Activated T-cell treated with anti-CD3 and anti-CD28 coated beads for 1 hour (primary cell): ENCODE measurements at regions not wholly inside any gene's neighbourhood (a gene's known extent, or its start where the extent isn't known, plus 50 kb on each side); places are given as distances from the start of the nearest gene placed in this dataset.

ENCODE experiments used
- DNase-seq: peaks from one replicate; pipeline ENCODE4 v3.0.0-alpha.2; 2020; ENCODE audit warnings: low read depth

DNA sequence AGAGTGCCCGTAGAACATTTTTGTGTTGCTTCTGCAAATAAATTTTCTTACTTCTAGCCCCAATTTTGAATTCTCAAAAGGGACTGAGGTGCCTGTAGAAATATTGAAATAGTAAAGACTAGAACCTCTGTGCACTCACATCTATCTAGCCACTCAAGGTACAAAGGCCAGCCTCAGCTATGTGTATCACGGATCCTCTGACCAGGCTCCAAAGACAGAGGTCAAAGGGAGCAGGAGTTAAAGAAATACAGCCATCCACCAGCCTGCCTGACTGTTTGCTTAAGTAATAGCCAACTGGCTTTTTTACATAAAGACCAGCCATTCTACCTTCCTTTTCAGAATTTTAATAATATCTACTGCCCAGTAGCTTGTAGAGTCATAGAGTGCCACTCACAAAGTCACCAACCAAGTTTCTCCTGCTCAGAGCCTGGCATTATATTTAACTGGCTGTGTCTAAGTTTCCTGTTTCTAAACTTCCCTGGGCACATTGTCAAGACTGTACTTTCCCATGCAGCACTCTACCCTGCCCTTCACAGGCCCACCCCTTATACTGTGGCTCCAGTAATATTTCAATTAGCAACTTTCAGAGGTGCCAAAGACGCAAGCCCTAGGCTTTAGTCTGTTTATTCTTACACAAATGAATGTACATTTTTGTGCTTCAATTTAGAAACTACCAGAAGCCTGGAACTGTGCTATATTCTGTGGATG is 338.3 kb upstream of the NT5C1B start:
- DNase-seq = no peak

DNA sequence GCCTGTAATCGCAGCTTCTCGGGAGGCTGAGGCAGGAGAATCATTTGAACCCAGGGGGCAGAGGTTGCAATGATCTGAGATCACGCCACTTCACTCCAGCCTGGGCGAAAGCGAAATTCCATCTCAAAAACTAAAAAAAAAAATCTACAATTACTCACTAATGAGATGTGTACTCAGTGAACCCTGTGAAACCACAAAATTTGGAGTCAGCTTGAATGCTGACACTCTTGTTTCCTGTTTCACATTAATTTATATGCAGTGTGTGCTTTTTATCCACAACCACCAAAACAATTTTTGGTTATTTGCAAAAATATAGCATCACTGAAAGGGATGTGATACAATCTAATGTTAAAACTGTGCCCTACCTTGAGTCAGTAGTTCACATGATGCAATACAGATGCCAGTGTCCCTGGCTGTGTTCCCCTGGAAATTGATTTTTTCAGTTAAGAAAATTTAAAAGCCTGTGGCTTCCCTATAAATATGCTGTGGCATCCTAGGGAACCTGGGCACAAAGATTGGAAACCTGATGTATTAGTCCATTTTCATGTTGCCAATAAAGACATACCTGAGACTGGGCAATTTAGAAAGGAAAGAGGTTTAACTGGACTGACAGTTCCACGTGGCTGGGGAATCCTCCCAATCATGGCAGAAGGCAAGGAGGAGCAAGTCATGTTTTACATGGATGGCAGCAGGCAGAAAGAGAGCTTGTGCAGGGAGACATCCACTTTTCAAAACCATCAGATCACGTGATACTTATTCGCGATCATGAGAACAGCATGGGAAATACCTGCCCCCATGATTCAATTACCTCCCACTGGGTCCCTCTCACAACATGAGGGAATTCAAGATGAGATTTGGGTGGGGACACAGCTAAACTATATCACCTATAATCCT is 337.5 kb upstream of the NT5C1B start:
- DNase-seq = no peak

DNA sequence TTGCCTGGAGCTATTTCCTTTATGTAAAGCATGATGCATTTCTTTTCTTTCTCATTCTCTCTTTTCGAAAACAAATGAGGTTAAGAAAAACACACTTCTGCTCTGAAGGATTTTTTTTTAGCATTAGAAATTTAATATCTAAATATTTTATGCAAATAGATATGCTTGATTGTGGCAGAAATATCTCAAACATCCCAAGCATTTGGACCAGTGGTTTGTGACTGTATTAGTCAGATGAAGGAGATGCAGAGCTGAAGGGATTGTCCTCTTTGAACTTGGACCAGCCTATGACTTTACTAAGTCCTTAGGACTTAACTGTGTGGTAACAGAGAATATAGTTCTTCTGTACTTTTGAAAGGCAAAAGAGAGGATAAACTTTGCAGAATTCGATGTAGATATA is 335.9 kb upstream of the NT5C1B start:
- no peak for DNase-seq

DNA sequence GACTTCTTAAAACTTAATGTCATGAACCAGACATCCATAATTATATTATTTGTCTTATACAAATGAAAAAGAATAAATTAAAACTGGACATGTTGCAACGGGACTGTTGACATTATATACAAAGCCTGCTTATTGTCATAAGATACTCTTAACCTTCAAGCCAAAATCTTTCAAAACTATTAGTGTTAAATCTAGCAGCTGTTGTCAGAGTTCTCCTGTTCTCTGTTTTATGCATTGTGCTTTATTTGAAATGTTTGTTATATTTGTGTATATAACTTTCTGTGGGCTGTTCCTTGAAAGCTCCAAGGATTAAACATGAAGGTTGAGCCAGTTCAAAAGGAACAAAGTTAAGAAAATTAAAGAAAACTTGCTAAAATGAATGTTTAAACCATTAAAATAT is 335.5 kb upstream of the NT5C1B start:
- no peak for DNase-seq

DNA sequence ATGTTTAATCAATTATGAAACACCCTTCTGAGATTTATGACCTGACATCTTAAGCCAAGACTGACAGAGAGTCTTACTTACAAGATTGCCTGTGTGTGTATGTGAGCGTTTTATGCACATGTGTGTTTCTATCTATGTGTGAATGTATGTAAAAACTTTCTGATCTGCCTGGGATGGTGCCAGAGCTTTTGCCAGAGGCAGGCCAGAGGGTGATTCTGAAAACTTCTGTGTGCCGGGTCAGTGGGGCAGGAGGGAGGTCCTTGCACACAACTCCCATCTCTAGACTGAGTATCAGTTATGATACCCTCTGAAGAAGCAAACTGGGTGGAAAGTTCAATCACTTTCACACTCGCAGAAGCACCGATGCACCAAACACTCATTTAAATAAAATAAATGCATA is 335.0 kb upstream of the NT5C1B start:
- DNase-seq = no peak

DNA sequence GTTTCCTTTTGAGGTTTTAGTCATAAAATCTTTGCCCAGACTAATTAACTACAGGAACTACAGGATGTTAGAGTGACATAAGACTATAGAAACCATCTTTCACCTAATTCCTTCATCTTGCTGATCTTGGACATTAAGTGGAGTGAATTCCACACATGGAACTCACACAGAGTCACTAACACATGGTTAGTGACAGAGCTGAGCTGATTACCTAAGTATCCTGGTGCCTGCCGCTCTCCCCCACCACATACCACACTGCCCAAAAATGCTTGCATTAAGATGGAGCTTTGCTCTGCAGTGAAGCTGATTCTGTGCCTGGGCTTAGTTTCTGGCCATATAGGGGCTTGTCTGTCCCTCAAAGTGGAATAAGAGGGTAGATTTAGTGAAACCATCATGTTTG is 332.9 kb upstream of the NT5C1B start:
- DNase-seq = no peak

DNA sequence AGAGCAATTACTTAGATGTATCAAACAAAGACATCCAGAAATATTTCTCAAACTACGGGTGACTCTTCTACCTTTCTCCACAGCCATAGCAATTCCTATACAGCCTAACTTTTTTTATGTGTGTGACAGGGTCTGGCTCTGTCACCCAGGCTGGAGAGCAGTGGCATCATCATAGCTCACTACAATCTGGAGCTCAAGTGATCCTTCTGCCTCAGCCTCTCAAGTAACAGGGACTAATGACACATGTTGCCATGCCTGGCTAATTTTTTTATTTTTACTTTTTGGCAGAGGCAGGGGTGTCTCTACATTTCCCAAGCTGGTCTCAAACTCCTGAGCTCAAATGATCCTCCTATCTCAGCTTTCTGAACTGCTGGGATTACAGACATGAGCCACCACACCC is 328.9 kb upstream of the NT5C1B start:
- DNase-seq = no peak

DNA sequence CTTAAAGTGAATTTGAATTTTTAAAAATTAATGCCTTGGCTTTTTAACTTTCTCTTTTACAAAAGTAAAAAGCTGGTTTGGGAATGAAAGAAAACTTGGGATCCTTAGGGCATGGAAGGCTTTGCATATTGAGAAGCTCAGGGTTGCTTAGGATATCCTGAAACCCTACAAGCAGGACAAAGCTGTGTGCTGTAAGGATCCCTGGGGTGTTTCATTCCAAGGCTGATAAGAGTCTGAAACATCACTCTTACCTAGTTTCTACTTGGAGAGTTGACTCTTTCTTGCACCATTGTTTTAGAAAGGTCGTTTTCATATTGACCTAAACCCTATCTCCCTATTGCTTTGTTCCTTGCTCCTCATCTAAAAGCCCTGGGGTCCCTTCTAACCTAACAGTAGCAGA is 325.9 kb upstream of the NT5C1B start:
- DNase-seq = no peak

DNA sequence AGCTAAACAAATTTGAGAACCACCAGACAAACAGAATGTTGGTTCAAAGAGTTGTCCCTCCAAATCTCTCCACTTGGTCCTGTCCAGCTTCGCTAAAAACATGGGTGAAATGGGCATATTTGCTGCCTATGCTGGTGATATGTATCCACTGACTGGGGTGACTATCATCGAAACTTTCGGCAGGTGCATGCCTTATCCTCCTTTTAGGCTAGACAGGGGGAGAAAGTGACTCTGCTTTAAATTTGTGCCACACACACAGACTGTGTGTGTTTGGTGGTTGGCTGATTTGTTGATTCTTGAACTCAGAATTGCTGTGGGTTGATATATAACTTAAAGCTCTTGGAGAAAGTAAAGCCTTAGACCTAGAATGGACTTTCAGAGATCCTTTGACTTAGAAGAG is 324.1 kb upstream of the NT5C1B start:
- DNase-seq = no peak

DNA sequence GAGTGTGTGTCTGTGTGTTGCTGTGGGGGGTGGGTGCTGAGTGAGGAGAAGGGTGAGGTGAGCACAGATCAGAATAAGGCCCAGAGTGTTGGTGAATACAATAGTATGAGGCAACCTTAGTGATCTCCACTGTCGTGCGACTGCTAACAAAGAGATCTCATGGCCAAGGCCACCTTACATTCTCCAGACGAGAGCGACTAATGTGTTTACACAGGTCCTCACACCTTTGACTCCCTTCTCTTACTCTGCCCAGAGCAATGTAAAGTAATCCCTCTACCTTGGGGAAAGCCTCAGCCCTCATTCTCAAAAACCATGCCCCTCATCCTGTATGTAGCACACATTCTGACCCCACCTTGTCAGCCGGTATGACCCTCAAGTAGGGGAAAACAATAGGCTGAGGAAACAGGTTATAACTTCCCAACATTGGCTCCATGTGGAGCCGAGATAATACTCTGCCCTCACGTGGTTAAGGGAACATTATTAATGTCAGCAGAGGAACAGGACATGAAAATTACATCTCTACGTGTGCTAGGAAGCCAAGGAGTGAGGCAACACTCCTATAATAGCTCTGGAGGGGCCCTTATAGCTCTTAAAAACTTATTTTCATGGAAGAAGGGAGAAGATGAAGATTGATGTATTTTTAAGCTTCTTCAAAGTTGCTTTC is 323.0 kb upstream of the NT5C1B start:
- DNase-seq = no peak

DNA sequence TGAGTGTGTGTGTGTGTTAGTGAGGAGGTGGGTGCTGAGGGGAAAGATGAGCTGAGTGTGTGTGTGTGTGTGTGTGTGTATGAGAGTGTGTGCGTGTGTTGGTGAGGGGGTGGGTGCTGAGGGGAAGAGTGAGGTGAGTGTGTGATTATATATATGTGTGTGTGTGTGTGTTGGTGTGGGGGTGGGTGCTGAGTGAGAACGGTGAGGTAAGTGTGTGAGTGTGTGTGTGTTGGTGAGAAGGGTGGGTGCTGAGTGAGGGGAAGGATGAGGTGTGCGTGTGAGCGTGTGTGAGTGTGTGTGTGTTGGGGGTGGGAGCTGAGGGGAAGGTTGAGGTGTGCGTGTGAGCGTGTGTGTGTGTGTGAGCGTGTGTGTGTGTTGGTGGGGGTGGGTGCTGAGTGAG is 322.0 kb upstream of the NT5C1B start:
- no peak for DNase-seq

DNA sequence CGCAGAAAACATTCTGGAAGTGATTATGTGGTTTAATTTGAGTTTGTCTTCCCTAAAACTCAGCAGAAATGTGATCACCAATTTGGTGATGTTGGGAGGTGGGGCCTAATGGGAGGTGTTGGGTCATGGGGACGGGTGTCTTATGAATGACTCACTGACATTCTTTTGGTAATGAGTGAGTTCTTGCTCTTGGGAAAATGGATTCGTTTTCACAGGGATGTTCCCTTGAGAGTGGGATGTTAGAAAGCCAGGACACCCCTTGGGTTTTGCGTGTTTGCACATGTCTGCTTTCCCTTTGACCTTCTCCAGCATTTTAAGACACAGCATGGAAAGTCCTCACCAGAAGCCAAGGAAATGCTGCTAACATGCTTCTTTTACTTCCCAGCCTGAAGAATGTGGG is 321.5 kb upstream of the NT5C1B start:
- DNase-seq = no peak

DNA sequence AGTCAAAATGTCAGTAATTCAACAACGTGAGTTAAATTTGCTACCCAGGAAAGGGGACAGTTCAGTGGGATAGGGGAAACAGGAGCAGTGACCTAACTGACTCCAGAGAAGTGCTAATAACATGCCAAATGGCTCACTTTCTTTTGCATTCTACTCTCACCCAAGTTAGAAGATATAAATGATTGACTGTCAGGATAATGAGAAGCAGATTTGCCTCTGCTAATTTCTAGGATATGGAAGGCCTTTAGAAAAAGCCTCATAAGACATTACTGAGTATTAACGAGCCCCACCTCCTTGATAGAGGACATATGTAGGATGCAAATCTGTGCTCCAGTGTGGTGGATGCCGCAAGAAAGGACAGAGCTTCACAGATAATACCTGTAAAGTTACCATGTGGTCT is 318.6 kb upstream of the NT5C1B start:
- no peak for DNase-seq

DNA sequence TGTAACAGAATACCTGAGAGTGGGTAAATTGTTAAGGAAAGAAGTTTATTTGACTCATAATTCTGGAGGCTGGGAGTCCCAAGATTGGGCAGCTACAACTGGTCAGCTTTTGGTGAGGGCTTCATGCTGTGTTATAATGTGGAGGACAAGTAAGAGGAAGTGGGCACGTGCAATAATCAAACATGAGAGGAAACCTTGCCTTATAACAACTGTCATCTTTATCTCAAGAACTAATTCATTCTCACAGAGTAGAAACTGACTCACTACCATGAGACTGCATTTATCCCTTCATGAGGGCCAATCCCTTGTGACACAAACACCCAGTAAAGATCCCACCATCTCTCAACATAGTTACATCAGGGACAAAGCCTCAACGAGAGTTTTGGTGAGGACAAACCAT is 318.1 kb upstream of the NT5C1B start:
- DNase-seq = no peak

DNA sequence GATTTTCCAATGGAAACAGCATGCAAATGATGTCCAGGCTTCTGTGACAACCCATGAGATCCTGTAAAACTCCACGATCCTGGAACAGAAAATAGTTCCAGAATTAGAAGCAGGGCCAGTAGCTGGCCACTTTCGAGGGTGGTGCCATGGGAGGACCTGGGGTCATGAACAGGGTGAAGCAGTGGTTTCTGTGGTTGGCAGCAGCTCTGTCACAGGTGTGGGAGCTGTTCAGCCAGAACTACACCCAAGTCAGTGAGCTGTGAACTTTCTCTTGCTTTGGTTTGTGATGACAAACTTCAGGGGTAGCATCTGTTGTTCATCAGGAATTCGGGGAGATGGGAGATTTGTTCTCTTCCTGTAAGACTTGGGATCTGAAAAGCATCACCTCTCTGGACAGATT is 314.4 kb upstream of the NT5C1B start:
- DNase-seq = no peak

DNA sequence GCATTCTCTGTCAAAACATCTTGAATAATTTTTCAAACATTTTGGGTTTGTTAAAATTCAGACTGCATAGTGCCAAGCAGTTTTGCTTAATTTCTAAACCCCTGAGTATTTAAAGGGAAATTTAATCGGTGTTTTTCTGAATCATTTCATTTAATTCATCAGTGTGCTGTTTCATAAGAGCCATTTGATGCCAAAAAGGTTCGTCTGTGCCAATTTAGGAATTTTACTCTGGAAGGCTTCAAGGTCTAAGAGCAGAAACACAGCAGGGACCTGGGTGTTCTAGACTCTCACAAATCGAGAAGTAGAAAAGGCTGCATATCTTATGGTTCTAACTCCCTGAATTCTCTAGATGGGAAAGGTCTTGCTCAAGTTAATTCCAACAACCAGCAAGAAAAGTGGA is 311.9 kb upstream of the NT5C1B start:
- no peak for DNase-seq

DNA sequence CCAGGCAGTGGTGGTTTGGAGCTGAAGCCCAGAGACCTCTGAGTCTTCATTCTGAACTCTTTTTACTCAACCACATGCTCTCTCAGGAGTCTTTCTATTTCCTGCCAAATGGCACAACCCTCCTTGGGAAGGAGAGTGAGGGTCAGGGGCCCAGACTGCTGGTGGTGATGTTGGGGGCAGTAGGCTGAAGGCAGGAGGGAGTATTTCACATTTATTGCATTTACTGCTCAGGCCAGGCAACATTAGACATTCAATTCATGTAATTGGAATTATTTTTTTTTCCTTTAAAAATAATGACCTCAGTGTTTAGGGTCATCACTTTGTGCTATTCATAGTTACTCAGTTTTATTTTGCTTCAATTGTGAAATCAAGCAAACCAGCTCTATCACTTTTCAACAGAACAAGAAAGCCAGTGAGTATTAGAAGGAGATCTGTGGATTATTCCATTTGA is 311.3 kb upstream of the NT5C1B start:
- no peak for DNase-seq

DNA sequence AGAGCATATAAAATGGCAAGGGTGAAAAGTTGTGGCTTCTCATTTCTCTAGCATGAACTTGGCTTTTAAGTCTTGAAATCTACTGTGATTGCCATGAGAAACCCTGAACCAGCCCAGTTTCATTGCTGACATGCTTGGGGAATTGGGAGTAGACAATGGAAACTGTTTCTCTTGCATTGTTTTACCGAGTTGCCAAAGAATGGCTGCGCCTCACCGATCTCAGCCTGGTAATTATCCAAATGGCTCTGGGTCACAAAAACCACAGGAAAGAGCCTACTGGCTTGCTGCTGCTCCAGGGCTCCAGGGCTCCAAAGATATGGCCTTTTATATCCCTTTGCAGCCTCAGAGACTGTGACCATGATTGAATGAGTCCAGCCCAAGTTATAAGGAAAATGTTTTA is 310.4 kb upstream of the NT5C1B start:
- no peak for DNase-seq

DNA sequence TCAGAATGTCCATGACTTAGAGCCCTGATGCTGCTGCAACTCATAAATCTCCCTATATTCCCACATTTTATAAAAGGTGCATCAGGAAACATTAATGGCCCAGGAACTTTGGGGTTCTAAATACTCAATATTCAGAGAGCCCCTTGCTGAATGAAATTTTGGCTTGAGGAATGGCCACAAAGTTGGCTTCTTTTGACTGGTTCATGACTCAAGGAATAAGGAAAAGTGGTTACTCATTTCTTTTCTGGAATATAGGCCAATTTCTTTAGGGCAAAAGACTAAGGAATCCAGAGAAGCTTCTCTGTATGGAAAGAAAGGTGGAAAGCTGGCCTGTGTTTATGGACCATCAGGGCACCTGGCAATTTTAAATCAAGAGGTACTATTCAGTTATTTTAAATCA is 308.9 kb upstream of the NT5C1B start:
- no peak for DNase-seq

DNA sequence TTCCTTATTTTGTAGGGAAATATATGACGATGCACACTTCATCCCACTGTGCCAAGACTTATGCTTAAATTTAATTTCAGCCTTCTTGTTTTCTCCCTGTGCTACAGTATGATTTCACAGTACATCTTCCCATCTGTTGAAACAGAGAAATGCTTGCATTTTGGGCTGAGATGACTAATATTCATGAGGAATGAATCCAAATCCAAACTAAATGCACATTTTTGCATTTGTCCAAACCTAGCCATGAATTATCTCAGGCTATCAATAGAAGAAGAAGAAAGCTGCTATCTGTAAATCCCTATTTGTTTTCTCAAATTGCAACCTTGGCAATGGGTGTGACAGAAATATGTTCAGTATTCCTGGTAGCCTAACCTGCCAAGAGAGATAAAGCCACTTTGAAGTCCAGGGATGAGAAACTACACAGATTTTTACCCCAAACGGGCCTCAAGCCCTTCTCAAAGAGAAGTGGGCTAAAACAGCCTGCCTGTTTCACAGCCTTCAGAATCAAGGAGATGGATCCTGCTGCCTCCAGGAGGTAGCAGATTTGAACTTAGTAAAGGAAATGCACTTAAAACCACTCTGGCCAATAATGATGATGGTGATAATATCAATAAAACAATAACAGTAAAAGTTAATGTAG is 306.9 kb upstream of the NT5C1B start:
- DNase-seq = no peak

DNA sequence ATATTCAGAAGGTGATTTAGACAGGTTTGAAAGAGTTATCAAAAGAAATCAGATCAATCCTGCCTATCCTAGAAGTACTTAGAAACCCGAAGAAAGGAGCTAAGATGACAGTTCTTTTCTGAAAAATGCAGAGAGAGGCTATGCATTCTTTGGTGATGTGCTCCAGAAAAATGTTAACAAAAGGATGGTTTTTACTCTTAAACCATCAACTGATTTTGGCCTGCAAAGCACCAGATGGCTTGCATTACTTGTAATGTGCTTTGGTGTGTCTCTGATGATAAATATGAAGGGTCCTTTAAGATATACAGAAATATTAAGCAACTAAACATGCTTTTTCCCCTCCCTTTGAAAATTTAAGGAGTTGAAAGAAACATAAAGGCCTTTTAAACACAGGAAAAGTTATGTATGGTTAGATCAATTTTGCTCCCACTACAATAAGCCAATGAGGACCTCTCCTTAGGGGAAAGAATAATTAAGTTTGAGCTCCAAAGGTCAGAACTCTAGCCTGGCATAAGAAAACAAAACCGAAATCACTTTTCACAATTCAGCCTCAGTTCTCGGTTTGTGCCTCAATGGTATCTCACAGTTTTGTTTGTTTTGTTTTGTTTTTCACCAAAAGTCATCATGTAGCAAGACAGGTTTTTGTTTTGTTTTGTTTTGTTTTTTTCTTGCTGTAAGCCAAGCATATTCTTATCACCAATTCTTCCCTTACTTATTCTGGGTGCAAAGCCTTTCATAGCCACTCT is 302.4 kb upstream of the NT5C1B start:
- no peak for DNase-seq
